PFSK-1 (cell line): ENCODE measurements at regions not wholly inside any gene's neighbourhood (a gene's known extent, or its start where the extent isn't known, plus 50 kb on each side); places are given as distances from the start of the nearest gene placed in this dataset.

Experiments used
- FOXP2 ChIP-seq: optimal IDR thresholded peaks from 2 replicates; pipeline ENCODE3; 2011; ENCODE audit warnings: borderline replicate concordance, control low read depth, inconsistent platforms; ENCODE audit not compliant: insufficient read depth; ENCODE audit errors: extremely low read length, extremely low read depth
- POLR2AphosphoS5 ChIP-seq: IDR thresholded peaks from 2 replicates; pipeline ENCODE4 v1.6.1; 2012; ENCODE audit warnings: low read depth, mild to moderate bottlenecking, control low read depth, low read length, moderate library complexity
- SIN3A ChIP-seq: IDR thresholded peaks from 2 replicates; pipeline ENCODE4 v1.6.1; 2012; ENCODE audit warnings: mild to moderate bottlenecking, low read length, moderate library complexity, borderline replicate concordance; ENCODE audit not compliant: insufficient read depth
- TAF1 ChIP-seq: IDR thresholded peaks from 2 replicates; pipeline ENCODE4 v1.6.1; 2012; ENCODE audit warnings: low read length, control low read depth, borderline replicate concordance; ENCODE audit not compliant: insufficient read depth
- TF ChIP-seq, protein P1 (sequence below), 2 experiments: IDR thresholded peaks; 2 replicates each; pipeline versions ENCODE4 v1.6.1 to v1.8.0; 2011 to 2012; ENCODE audit warnings: low read depth in 2 of 2, low read length in 2 of 2, control low read depth in 1 of 2, inconsistent platforms in 1 of 2, mild to moderate bottlenecking in 1 of 2, moderate library complexity in 1 of 2; ENCODE audit not compliant: insufficient read depth in 1 of 2

DNA sequence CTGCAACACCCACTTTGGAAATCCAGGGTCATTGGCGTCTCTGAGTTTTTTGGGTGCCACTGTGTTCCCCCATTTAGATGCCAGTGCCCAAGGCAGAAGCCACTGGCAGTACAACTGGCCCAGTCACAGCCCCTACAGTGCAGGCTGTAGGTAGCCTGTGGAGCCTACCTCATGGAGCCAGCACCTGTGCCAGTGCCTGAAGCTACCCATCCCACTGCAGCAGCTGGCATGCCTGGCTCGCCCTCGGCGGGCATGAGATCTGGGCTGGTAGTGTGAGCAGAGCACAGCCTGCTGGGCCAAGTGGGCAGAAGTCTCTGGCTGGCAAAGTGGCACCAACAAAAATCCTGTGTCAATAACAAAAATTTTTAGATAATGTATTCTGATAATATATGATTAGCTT, 1111.4 kb upstream of the NXPH2 start:
- TF ChIP-seq TAF1, result no peak
- no peak for TF ChIP-seq SIN3A
- TF ChIP-seq, protein P1, sequence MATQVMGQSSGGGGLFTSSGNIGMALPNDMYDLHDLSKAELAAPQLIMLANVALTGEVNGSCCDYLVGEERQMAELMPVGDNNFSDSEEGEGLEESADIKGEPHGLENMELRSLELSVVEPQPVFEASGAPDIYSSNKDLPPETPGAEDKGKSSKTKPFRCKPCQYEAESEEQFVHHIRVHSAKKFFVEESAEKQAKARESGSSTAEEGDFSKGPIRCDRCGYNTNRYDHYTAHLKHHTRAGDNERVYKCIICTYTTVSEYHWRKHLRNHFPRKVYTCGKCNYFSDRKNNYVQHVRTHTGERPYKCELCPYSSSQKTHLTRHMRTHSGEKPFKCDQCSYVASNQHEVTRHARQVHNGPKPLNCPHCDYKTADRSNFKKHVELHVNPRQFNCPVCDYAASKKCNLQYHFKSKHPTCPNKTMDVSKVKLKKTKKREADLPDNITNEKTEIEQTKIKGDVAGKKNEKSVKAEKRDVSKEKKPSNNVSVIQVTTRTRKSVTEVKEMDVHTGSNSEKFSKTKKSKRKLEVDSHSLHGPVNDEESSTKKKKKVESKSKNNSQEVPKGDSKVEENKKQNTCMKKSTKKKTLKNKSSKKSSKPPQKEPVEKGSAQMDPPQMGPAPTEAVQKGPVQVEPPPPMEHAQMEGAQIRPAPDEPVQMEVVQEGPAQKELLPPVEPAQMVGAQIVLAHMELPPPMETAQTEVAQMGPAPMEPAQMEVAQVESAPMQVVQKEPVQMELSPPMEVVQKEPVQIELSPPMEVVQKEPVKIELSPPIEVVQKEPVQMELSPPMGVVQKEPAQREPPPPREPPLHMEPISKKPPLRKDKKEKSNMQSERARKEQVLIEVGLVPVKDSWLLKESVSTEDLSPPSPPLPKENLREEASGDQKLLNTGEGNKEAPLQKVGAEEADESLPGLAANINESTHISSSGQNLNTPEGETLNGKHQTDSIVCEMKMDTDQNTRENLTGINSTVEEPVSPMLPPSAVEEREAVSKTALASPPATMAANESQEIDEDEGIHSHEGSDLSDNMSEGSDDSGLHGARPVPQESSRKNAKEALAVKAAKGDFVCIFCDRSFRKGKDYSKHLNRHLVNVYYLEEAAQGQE (IDR thresholded peaks at IDR 0.05; ENCODE audit: insufficient read depth in 1 of 2, low read depth in 2 of 2, low read length in 2 of 2), result no peak
- TF ChIP-seq POLR2AphosphoS5, result no peak
- no peak for TF ChIP-seq FOXP2
